IMR-90 (cell line): ENCODE measurements at regions not wholly inside any gene's neighbourhood (a gene's known extent, or its start where the extent isn't known, plus 50 kb on each side); places are given as distances from the start of the nearest gene placed in this dataset.
"Not testable (repeated sequence)": the region's sequence is repeated elsewhere in the genome, so short reads cannot be mapped to it uniquely, and the experiment has no call there.

Experiments used
- ATAC-seq: fragments of 200-7000 bp; cut with Tn5 transposase; 2 replicates; pipeline ENCODE4 v1.9.1; 2020; ENCODE audit warnings: low read depth, mild to moderate bottlenecking, moderate library complexity
- BruUV-seq: library from RNA; stranded (reverse); fragments of 400-500 nt; replicated peaks from 2 replicates; lab custom pipeline; 2021; lab: Mats Ljungman, UMichigan
- CTCF ChIA-PET: fragments of 300-600 bp; formaldehyde crosslinking; extraction: SDS; loops from one replicate; lab custom pipeline; 2021; ENCODE audit warnings: antibody characterized with exemption; lab: Yijun Ruan, JAX
- POLR2A ChIA-PET: fragments of 300-600 bp; sonication (Branson Sonifier 250); formaldehyde crosslinking; loops from one replicate; lab custom pipeline; 2022; ENCODE audit warnings: antibody characterized with exemption; ENCODE audit not compliant: unreplicated experiment; lab: Charles Lee
- DNase-seq: peaks from one replicate; pipeline ENCODE4 v3.0.0; 2013
- H2AFZ ChIP-seq: replicated peaks from 2 replicates; pipeline ENCODE3; 2013; ENCODE audit warnings: low read length, mild to moderate bottlenecking; ENCODE audit not compliant: poor library complexity
- H2AK5ac ChIP-seq: 2 replicates; pipeline ENCODE4 v1.6.1; 2013; ENCODE audit warnings: low read depth, low read length, inconsistent platforms
- H2AK9ac ChIP-seq: replicated peaks from 2 replicates; pipeline ENCODE3; 2013; ENCODE audit warnings: mild to moderate bottlenecking, low read depth, low read length, moderate library complexity; ENCODE audit not compliant: poor library complexity
- H2BK120ac ChIP-seq: 2 replicates; pipeline ENCODE4 v1.6.1; 2013; ENCODE audit warnings: low read depth, low read length, inconsistent platforms
- H2BK15ac ChIP-seq: 3 replicates; pipeline ENCODE4 v1.6.1; 2013; ENCODE audit warnings: low read depth, low read length, inconsistent platforms
- H2BK20ac ChIP-seq: 2 replicates; pipeline ENCODE4 v1.6.1; 2013; ENCODE audit warnings: low read depth, mild to moderate bottlenecking, inconsistent platforms, low read length, moderate library complexity
- H2BK5ac ChIP-seq: 2 replicates; pipeline ENCODE4 v1.6.1; 2013; ENCODE audit warnings: mild to moderate bottlenecking, low read depth, low read length, inconsistent platforms; ENCODE audit not compliant: poor library complexity, severe bottlenecking
- H3K14ac ChIP-seq: replicated peaks from 2 replicates; pipeline ENCODE4 v1.6.1; 2013; ENCODE audit warnings: low read depth, low read length, inconsistent platforms
- H3K18ac ChIP-seq: 2 replicates; pipeline ENCODE4 v1.6.1; 2013; ENCODE audit warnings: low read depth, low read length, control low read depth
- H3K23ac ChIP-seq: 2 replicates; pipeline ENCODE4 v1.6.1; 2013; ENCODE audit warnings: low read depth, low read length, inconsistent platforms
- H3K27ac ChIP-seq: 2 replicates; pipeline ENCODE4 v1.5.1; 2013; ENCODE audit warnings: mild to moderate bottlenecking, control low read depth, low read length; ENCODE audit not compliant: insufficient read depth
- H3K27me3 ChIP-seq: 2 replicates; pipeline ENCODE4 v1.6.1; 2013; ENCODE audit warnings: low read length; ENCODE audit not compliant: control insufficient read depth, insufficient read depth
- H3K36me3 ChIP-seq: 2 replicates; pipeline ENCODE4 v1.6.1; 2013; ENCODE audit warnings: low read length, mixed read lengths; ENCODE audit not compliant: control insufficient read depth, insufficient read depth
- H3K4ac ChIP-seq: 2 replicates; pipeline ENCODE4 v1.6.1; 2013; ENCODE audit warnings: low read depth, low read length, inconsistent platforms
- H3K4me1 ChIP-seq: 2 replicates; pipeline ENCODE4 v1.6.1; 2013; ENCODE audit warnings: low read length, mixed read lengths; ENCODE audit not compliant: control insufficient read depth, insufficient read depth
- H3K4me2 ChIP-seq: 2 replicates; pipeline ENCODE4 v1.6.1; 2013; ENCODE audit warnings: low read depth, mild to moderate bottlenecking, control low read depth, low read length, moderate library complexity
- H3K4me3 ChIP-seq: 2 replicates; pipeline ENCODE4 v1.5.1; 2013; ENCODE audit warnings: low read depth, mild to moderate bottlenecking, control low read depth, low read length, moderate library complexity; ENCODE audit not compliant: insufficient read depth
- H3K56ac ChIP-seq: 2 replicates; pipeline ENCODE4 v1.6.1; 2013; ENCODE audit warnings: low read length, inconsistent platforms; ENCODE audit not compliant: insufficient read depth; ENCODE audit errors: extremely low read depth
- H3K79me1 ChIP-seq, 2 experiments: 2 replicates each; pipeline ENCODE4 v1.6.1; 2013; ENCODE audit warnings: low read length in 2 of 2, inconsistent platforms in 1 of 2, low read depth in 1 of 2
- H3K9ac ChIP-seq: 2 replicates; pipeline ENCODE4 v1.6.1; 2013; ENCODE audit warnings: low read depth, low read length, control low read depth
- H3K9me1 ChIP-seq: 2 replicates; pipeline ENCODE4 v1.6.1; 2013; ENCODE audit warnings: low read length, inconsistent platforms; ENCODE audit not compliant: insufficient read depth
- H3K9me3 ChIP-seq: 2 replicates; pipeline ENCODE4 v1.6.1; 2013; ENCODE audit warnings: low read length; ENCODE audit not compliant: control insufficient read depth, insufficient read depth
- H4K20me1 ChIP-seq: 2 replicates; pipeline ENCODE4 v1.6.1; 2013; ENCODE audit warnings: low read length, inconsistent platforms; ENCODE audit not compliant: insufficient read depth
- H4K5ac ChIP-seq: 2 replicates; pipeline ENCODE4 v1.6.1; 2013; ENCODE audit warnings: mild to moderate bottlenecking, low read depth, low read length, control low read depth
- H4K8ac ChIP-seq, 2 experiments: 2 replicates each; pipeline ENCODE4 v1.6.1; 2013; ENCODE audit warnings: low read depth in 2 of 2, low read length in 2 of 2, control low read depth in 1 of 2, inconsistent platforms in 1 of 2
- H4K91ac ChIP-seq: 2 replicates; pipeline ENCODE4 v1.6.1; 2013; ENCODE audit warnings: low read depth, low read length, inconsistent platforms; ENCODE audit not compliant: insufficient read depth
- WGBS, 2 experiments: methylation state at CpG; one replicate each; pipeline versions ENCODE4 v1.1.5 to v1.1.7; 2013; ENCODE audit warnings: missing lambda C conversion rate in 2 of 2; ENCODE audit not compliant: insufficient read length in 1 of 2; ENCODE audit errors: extremely low coverage in 2 of 2; 5-methylcytosine and 5-hydroxymethylcytosine counted together
- dilution Hi-C: fragments of 300-500 bp; cut with HindIII; formaldehyde crosslinking; loops from one replicate; pipeline ENCODE4 v1.14.3; 2018; ENCODE audit warnings: low sequenced_read_pairs; ENCODE audit not compliant: unreplicated experiment
- in situ Hi-C: fragments of 300-500 bp; cut with MboI; formaldehyde crosslinking; loops from 3 replicates; pipeline ENCODE4 v1.14.3; 2019; ENCODE audit warnings: low sequenced_read_pairs, inconsistent platforms, mixed read lengths
- intact Hi-C: fragments of 100-400 bp; cut with micrococcal nuclease; formaldehyde crosslinking; loops from 2 replicates; pipeline ENCODE4 v1.10.0; 2022

DNA sequence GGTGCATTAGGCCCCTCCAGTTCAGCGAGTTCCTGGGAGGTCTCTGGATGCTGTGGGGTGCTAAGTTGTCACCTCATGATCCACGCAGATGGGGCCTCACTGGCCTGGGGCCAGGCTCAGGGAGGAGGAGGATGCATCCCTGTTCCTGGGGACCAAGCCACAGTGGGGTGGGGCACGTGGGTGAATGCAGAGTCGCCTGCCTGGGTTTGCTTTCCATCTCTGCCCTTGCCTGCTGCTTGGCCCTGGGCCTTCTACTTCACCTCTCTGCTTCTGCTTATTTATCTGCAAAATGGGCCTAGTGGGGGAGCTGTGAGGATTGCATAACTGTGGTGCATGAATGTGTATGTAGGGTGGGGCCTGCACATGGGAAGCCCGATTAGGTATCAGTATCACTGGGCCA, 74.6 kb upstream of the LRPAP1 start:
- H3K79me1 ChIP-seq, H3K4ac ChIP-seq, H2BK120ac ChIP-seq, H3K9me3 ChIP-seq, H4K20me1 ChIP-seq, H3K27me3 ChIP-seq, H3K23ac ChIP-seq, H3K4me3 ChIP-seq, H4K5ac ChIP-seq, H2AK9ac ChIP-seq, H4K91ac ChIP-seq, H4K8ac ChIP-seq, POLR2A ChIA-PET, H2AK5ac ChIP-seq, H3K9ac ChIP-seq, H3K27ac ChIP-seq, H3K14ac ChIP-seq, in situ Hi-C loops, H2BK20ac ChIP-seq, H3K4me1 ChIP-seq, dilution Hi-C loops, H2BK5ac ChIP-seq, DNase-seq, H3K56ac ChIP-seq, ATAC-seq, intact Hi-C loops, CTCF ChIA-PET, H3K9me1 ChIP-seq, H2BK15ac ChIP-seq, H3K18ac ChIP-seq, H2AFZ ChIP-seq, BruUV-seq, H3K36me3 ChIP-seq, H3K4me2 ChIP-seq: not testable (repeated sequence)
- no CpG with 5 or more reads among the region's 5 CpGs for WGBS, 2 experiments

DNA sequence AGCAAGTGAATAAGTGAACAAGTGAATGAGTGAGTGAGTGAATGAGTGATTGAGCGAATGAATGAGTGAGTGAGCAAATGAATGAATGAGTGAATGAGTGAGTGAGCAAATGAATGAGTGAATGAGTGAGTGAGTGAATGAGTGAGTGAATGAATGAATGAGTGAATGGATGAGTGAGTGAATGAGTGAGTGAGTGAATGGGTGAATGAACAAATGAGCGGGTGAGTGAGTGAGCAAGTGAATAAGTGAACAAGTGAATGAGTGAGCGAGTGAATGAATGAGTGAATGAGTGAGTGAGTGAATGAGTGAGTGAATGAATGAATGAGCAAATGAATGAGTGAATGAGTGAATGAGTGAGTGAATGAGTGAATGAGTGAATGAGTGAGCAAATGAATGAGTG, 74.0 kb upstream of the LRPAP1 start:
- dilution Hi-C loops, H3K4me3 ChIP-seq, ATAC-seq, H3K4me2 ChIP-seq, H4K5ac ChIP-seq, H2AFZ ChIP-seq, H3K18ac ChIP-seq, H3K56ac ChIP-seq, H4K8ac ChIP-seq, H3K27me3 ChIP-seq, H2AK9ac ChIP-seq, intact Hi-C loops, H3K9me3 ChIP-seq, H2BK20ac ChIP-seq, H3K4me1 ChIP-seq, H3K79me1 ChIP-seq, H3K4ac ChIP-seq, POLR2A ChIA-PET, BruUV-seq, H3K9me1 ChIP-seq, H2BK15ac ChIP-seq, DNase-seq, H2BK5ac ChIP-seq, H3K36me3 ChIP-seq, H2AK5ac ChIP-seq, H4K20me1 ChIP-seq, in situ Hi-C loops, H2BK120ac ChIP-seq, H3K14ac ChIP-seq, H4K91ac ChIP-seq, H3K9ac ChIP-seq, CTCF ChIA-PET, H3K27ac ChIP-seq, H3K23ac ChIP-seq: not testable (repeated sequence)
- 72% methylated on average over 3 of the region's 3 CpGs; no CpG with 5 or more reads in 1 of the 2 experiments for WGBS, 2 experiments
